CD14-positive monocyte (primary cell): ENCODE measurements at regions not wholly inside any gene's neighbourhood (a gene's known extent, or its start where the extent isn't known, plus 50 kb on each side); places are given as distances from the start of the nearest gene placed in this dataset.

Experiments used
- DNase-seq, 3 donors: peaks; one replicate each; pipeline ENCODE4 v3.0.0-alpha.2; 2011 to 2022
- H2AFZ ChIP-seq: 2 replicates; pipeline ENCODE4 v1.6.0; 2012; ENCODE audit warnings: mild to moderate bottlenecking, low read depth, low read length, inconsistent platforms; ENCODE audit not compliant: insufficient read depth, poor library complexity, severe bottlenecking
- H3K27ac ChIP-seq, 2 donors: 1 replicate in 1 of 2; 2 replicates in 1 of 2; pipeline ENCODE4 v1.5.1; 2012 to 2013; ENCODE audit warnings: low read length in 2 of 2, control low read depth in 1 of 2, inconsistent platforms in 1 of 2, low read depth in 1 of 2, mild to moderate bottlenecking in 1 of 2
- H3K27me3 ChIP-seq, 2 donors: one replicate each; pipeline versions ENCODE4 v1.6.0 to v1.6.1; 2011 to 2013; ENCODE audit warnings: low read length in 2 of 2; ENCODE audit not compliant: control insufficient read depth in 2 of 2, insufficient read depth in 2 of 2
- H3K36me3 ChIP-seq, 2 donors: replicated peaks in 1 of 2; 1 replicate in 1 of 2; 2 replicates in 1 of 2; pipeline versions ENCODE4 v1.5.1 to v1.6.1; 2012 to 2013; ENCODE audit warnings: low read length in 2 of 2, control low read depth in 1 of 2, inconsistent platforms in 1 of 2, mild to moderate bottlenecking in 1 of 2; ENCODE audit not compliant: insufficient read depth in 2 of 2, control insufficient read depth in 1 of 2
- H3K4me1 ChIP-seq, 2 donors: 1 replicate in 1 of 2; 2 replicates in 1 of 2; pipeline versions ENCODE4 v1.5.1 to v1.6.1; 2012 to 2013; ENCODE audit warnings: low read length in 2 of 2, control low read depth in 1 of 2, inconsistent platforms in 1 of 2, mild to moderate bottlenecking in 1 of 2, moderate library complexity in 1 of 2; ENCODE audit not compliant: insufficient read depth in 2 of 2, control insufficient read depth in 1 of 2
- H3K4me2 ChIP-seq: replicated peaks from 2 replicates; pipeline ENCODE3; 2012; ENCODE audit warnings: low read length, moderate library complexity, mild to moderate bottlenecking; ENCODE audit not compliant: poor library complexity, severe bottlenecking; ENCODE audit errors: extremely low read depth
- H3K4me3 ChIP-seq, 3 experiments: fragments of 200-600 bp in 1 of 3; sonication (generic) in 1 of 3; replicated peaks in 1 of 3; 1 replicate in 2 of 3; 2 replicates in 1 of 3; pipeline ENCODE4 v1.5.1; 2011 to 2013; ENCODE audit warnings: low read length in 3 of 3, mild to moderate bottlenecking in 3 of 3, control low read depth in 2 of 3, low read depth in 2 of 3, inconsistent platforms in 1 of 3, moderate library complexity in 1 of 3
- H3K79me2 ChIP-seq: 2 replicates; pipeline ENCODE4 v1.6.0; 2012; ENCODE audit warnings: mild to moderate bottlenecking, control low read depth, inconsistent platforms, low read length, moderate library complexity; ENCODE audit not compliant: insufficient read depth
- H3K9ac ChIP-seq: 2 replicates; pipeline ENCODE4 v1.6.0; 2017; ENCODE audit warnings: low read length, mild to moderate bottlenecking; ENCODE audit not compliant: insufficient read depth, poor library complexity, severe bottlenecking
- H3K9me3 ChIP-seq, 2 donors: replicated peaks in 1 of 2; 1 replicate in 1 of 2; 2 replicates in 1 of 2; pipeline versions ENCODE4 v1.5.1 to v1.6.1; 2012 to 2013; ENCODE audit warnings: low read length in 2 of 2, control low read depth in 1 of 2; ENCODE audit not compliant: control insufficient read depth in 1 of 2, insufficient read depth in 1 of 2
- H4K20me1 ChIP-seq: 2 replicates; pipeline ENCODE4 v1.6.0; 2012; ENCODE audit warnings: mild to moderate bottlenecking, low read length, control low read depth, moderate library complexity; ENCODE audit not compliant: insufficient read depth
- H3K27ac Mint-ChIP-seq, 7 donors: one replicate each; pipeline ENCODE4 v1.8.0; 2020; ENCODE audit warnings: mild to moderate bottlenecking in 7 of 7, mixed read lengths in 7 of 7, moderate library complexity in 6 of 7, inconsistent platforms in 2 of 7
- H3K27me3 Mint-ChIP-seq, 3 donors: one replicate each; pipeline ENCODE4 v1.8.0; 2021 to 2022; ENCODE audit warnings: low read depth in 3 of 3, mild to moderate bottlenecking in 3 of 3, mixed read lengths in 3 of 3, moderate library complexity in 3 of 3, inconsistent platforms in 1 of 3
- H3K36me3 Mint-ChIP-seq, 2 donors: one replicate each; pipeline ENCODE4 v1.8.0; 2020; ENCODE audit warnings: mixed read lengths in 2 of 2, inconsistent platforms in 1 of 2, mild to moderate bottlenecking in 1 of 2
- H3K4me1 Mint-ChIP-seq: one replicate; pipeline ENCODE4 v1.8.0; 2020; ENCODE audit warnings: mild to moderate bottlenecking, mixed read lengths
- H3K4me3 Mint-ChIP-seq, 2 donors: one replicate each; pipeline ENCODE4 v1.8.0; 2020; ENCODE audit warnings: mild to moderate bottlenecking in 2 of 2, mixed read lengths in 2 of 2, moderate library complexity in 1 of 2
- H3K9me3 Mint-ChIP-seq, 7 donors: one replicate each; pipeline ENCODE4 v1.8.0; 2020 to 2022; ENCODE audit warnings: mixed read lengths in 7 of 7, mild to moderate bottlenecking in 6 of 7, moderate library complexity in 6 of 7, inconsistent platforms in 2 of 7
- WGBS: methylation state at CpG from one replicate; pipeline ENCODE4 v1.1.5; 2013; ENCODE audit warnings: missing lambda C conversion rate; ENCODE audit not compliant: insufficient coverage; 5-methylcytosine and 5-hydroxymethylcytosine counted together
- intact Hi-C, 2 donors: fragments of 100-400 bp; cut with micrococcal nuclease; formaldehyde crosslinking; loops; one replicate each; pipeline versions ENCODE4 v1.15.0 to v1.15.1; 2023
- TF ChIP-seq, protein P1 (sequence below): fragments of 200-600 bp; IDR thresholded peaks from one replicate; pipeline ENCODE4 v1.8.0; 2022; ENCODE audit warnings: antibody characterized with exemption, mild to moderate bottlenecking

DNA sequence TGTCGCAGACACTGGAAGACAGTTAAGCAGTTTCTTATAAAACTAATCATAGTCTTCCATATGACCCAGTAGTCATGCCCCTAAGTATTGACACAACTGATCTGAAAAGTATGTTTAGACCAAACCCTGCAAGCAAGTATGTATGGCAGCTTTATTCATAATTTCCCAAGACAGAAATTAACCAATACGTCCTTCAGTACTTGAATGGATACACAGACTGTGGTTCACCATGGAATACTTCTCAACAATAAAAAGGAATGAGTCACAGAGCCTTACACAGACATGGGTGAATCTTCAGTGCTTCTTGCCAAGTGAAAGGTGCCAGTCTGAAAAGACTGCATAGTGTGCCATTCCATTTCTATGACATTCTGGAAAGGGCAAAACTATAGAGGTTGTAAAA, 50.2 kb upstream of the AKR1E2 start:
- H3K9me3 ChIP-seq, result no peaks in the 10 kb centered on the region
- no peak overlapping the region for H3K27ac ChIP-seq
- DNase-seq, result no peak
- no peaks in the 10 kb centered on the region for H3K79me2 ChIP-seq
- H3K27me3 Mint-ChIP-seq, result peaks cover 0 to 4% (median 4%) of the 10 kb centered on the region in 3 donors
- no peaks in the 10 kb centered on the region for H3K27me3 ChIP-seq
- no peak overlapping the region for H3K9ac ChIP-seq
- no peaks in the 10 kb centered on the region for H3K9me3 Mint-ChIP-seq
- peaks cover 10% of the 10 kb centered on the region for H3K4me1 Mint-ChIP-seq
- H3K27ac Mint-ChIP-seq, result no peak overlapping the region
- intact Hi-C loops, result loop anchor here (5.0 to 10.0 kb wide), 2 partner anchors 36 to 891 kb away; no protein-coding TSS in a partner anchor
- no peaks in the 10 kb centered on the region for H4K20me1 ChIP-seq
- no peak overlapping the region for H3K4me2 ChIP-seq
- no peak overlapping the region for H3K4me3 Mint-ChIP-seq
- H3K36me3 Mint-ChIP-seq, result no peaks in the 10 kb centered on the region
- H3K4me1 ChIP-seq, result peaks cover 9% of the 10 kb centered on the region in 2 donors
- no peak overlapping the region for H2AFZ ChIP-seq
- H3K4me3 ChIP-seq, result no peak overlapping the region
- 100% methylated on average over 1 of the region's 2 CpGs for WGBS
- no peaks in the 10 kb centered on the region for H3K36me3 ChIP-seq
- TF ChIP-seq, protein P1, sequence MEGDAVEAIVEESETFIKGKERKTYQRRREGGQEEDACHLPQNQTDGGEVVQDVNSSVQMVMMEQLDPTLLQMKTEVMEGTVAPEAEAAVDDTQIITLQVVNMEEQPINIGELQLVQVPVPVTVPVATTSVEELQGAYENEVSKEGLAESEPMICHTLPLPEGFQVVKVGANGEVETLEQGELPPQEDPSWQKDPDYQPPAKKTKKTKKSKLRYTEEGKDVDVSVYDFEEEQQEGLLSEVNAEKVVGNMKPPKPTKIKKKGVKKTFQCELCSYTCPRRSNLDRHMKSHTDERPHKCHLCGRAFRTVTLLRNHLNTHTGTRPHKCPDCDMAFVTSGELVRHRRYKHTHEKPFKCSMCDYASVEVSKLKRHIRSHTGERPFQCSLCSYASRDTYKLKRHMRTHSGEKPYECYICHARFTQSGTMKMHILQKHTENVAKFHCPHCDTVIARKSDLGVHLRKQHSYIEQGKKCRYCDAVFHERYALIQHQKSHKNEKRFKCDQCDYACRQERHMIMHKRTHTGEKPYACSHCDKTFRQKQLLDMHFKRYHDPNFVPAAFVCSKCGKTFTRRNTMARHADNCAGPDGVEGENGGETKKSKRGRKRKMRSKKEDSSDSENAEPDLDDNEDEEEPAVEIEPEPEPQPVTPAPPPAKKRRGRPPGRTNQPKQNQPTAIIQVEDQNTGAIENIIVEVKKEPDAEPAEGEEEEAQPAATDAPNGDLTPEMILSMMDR, result no peak

DNA sequence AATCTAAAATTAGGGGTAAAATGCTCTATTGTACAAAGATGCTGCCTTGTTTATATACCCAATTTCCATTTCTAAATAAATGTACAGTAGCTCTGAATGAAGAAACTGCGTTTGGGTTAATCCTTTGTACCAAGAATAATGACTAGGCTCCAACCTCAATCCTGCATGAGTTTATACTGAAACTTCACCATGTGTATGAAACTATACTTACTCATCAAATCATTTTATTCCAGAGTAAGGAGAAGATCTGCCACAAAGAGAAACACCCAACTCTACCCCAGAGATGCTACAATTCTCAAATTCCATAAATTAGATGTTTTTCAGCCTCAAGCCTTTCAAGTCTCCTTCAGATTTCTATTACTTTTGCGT, 53.8 kb upstream of the AKR1E2 start:
- H4K20me1 ChIP-seq, result no peaks in the 10 kb centered on the region
- H3K4me1 Mint-ChIP-seq, result peaks cover 13% of the 10 kb centered on the region
- no peaks in the 10 kb centered on the region for H3K36me3 ChIP-seq
- no peaks in the 10 kb centered on the region for H3K9me3 Mint-ChIP-seq
- H3K36me3 Mint-ChIP-seq, result no peaks in the 10 kb centered on the region
- H3K27ac ChIP-seq, result no peak overlapping the region
- no peak overlapping the region for H3K4me3 Mint-ChIP-seq
- H2AFZ ChIP-seq, result no peak overlapping the region
- intact Hi-C loops, result loop anchor here in 1 of 2 donors (10.0 kb wide), 1 partner anchor 887 kb away; no protein-coding TSS in a partner anchor
- no peaks in the 10 kb centered on the region for H3K79me2 ChIP-seq
- H3K27me3 Mint-ChIP-seq, result peaks cover 0 to 4% (median 4%) of the 10 kb centered on the region in 3 donors
- WGBS, result 100% methylated on average over 1 of the region's 2 CpGs
- no peak for DNase-seq
- H3K4me2 ChIP-seq, result no peak overlapping the region
- no peak overlapping the region for H3K27ac Mint-ChIP-seq
- no peaks in the 10 kb centered on the region for H3K27me3 ChIP-seq
- no peaks in the 10 kb centered on the region for H3K9me3 ChIP-seq
- H3K4me1 ChIP-seq, result peaks cover 9 to 11% of the 10 kb centered on the region in 2 donors
- TF ChIP-seq, protein P1, result no peak
- H3K9ac ChIP-seq, result no peak overlapping the region
- no peak overlapping the region for H3K4me3 ChIP-seq
